ENCODE measurements at regions not wholly inside any gene's neighbourhood (a gene's known extent, or its start where the extent isn't known, plus 50 kb on each side); places are given as distances from the start of the nearest gene placed in this dataset.
"Not testable (repeated sequence)": the region's sequence is repeated elsewhere in the genome, so short reads cannot be mapped to it uniquely, and the experiment has no call there.

GRCh38 chr19:31459430-31459829, 110.2 kb upstream of the TSHZ3 start:
- no peak for DNase-seq
- Mint-ChIP-seq H3K4me1 (no peaks in the 10 kb centered on the region), H3K27ac (no peak overlapping the region), H3K36me3 (no peaks in the 10 kb centered on the region), H3K9me3 (peaks cover 0 to 3% (median 0%) of the 10 kb centered on the region in 7 donors), H3K27me3 (no peaks in the 10 kb centered on the region), H3K4me3 (no peak overlapping the region)
- no peak for ATAC-seq (ENCODE audit: low read depth in 2 of 2)

DNA sequence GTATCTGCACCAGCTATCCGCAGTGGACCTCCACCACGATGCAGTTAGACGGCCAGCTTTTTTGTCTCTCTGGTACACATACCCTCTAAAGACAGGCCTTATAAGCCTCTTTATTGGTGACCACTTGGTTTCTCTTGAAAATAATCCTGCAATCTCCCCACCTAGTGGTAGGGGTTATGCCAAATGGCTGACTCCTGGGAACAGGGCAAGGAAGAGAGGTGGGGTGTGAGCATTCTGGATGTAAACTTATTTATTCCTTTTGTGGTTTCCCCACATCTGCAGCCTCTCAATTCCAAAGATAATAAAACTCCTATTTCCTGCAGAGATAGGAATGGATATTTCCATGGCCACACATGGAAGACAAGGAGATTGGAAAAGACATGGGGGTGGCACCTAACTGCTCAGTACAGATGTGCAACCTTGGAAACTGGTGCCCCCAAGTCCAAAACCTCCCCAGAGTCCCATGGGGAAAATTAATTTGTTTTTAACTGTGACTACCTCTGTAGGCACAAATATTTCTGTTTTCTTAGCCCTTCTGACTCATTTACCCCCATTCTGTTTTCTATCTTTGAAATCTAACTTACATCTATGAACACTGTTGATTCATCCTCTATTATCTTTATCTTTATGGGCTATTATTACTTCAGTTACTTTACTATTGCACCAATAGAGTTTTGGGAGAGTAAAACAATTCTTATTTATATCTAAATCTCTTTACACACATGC, 112.7 kb upstream of the TSHZ3 start:
- Mint-ChIP-seq H3K27ac (no peak overlapping the region), H3K4me3 (no peak overlapping the region), H3K36me3 (no peaks in the 10 kb centered on the region), H3K4me1 (no peaks in the 10 kb centered on the region), H3K27me3 (no peaks in the 10 kb centered on the region), H3K9me3 (no peaks in the 10 kb centered on the region)
- no peak for ATAC-seq (ENCODE audit: low read depth in 2 of 2)
- DNase-seq = no peak

- H3K4me3 Mint-ChIP-seq = no peak overlapping the region
- H3K27me3 Mint-ChIP-seq = no peaks in the 10 kb centered on the region
- peaks cover 0 to 9% (median 3%) of the 10 kb centered on the region in 7 donors for H3K9me3 Mint-ChIP-seq
- H3K27ac Mint-ChIP-seq = no peak overlapping the region
- no peak for ATAC-seq (ENCODE audit: low read depth in 2 of 2)
- no peaks in the 10 kb centered on the region for H3K4me1 Mint-ChIP-seq
- DNase-seq = no peak
- no peaks in the 10 kb centered on the region for H3K36me3 Mint-ChIP-seq
These were observed 121.1 kb upstream of the TSHZ3 start for GRCh38 chr19:31470229-31470939.

- Mint-ChIP-seq H3K4me1 (no peaks in the 10 kb centered on the region), H3K4me3 (no peak overlapping the region), H3K27me3 (no peaks in the 10 kb centered on the region), H3K36me3 (no peaks in the 10 kb centered on the region), H3K27ac (no peak overlapping the region), H3K9me3 (peaks cover 0 to 9% (median 3%) of the 10 kb centered on the region in 7 donors)
- ATAC-seq (ENCODE audit: low read depth in 2 of 2) (no peak), DNase-seq (no peak)
These were observed 121.7 kb upstream of the TSHZ3 start for GRCh38 chr19:31470952-31471351.

- DNase-seq (no peak), ATAC-seq (ENCODE audit: low read depth in 2 of 2) (no peak)
- no peaks in the 10 kb centered on the region for H3K36me3 Mint-ChIP-seq
- H3K4me3 Mint-ChIP-seq = no peak overlapping the region
- no peak overlapping the region for H3K27ac Mint-ChIP-seq
- peaks cover 0 to 11% (median 5%) of the 10 kb centered on the region in 7 donors for H3K9me3 Mint-ChIP-seq
- H3K4me1 Mint-ChIP-seq = no peaks in the 10 kb centered on the region
- H3K27me3 Mint-ChIP-seq = no peaks in the 10 kb centered on the region
These were observed 129.0 kb upstream of the TSHZ3 start for GRCh38 chr19:31478241-31478640.

DNA sequence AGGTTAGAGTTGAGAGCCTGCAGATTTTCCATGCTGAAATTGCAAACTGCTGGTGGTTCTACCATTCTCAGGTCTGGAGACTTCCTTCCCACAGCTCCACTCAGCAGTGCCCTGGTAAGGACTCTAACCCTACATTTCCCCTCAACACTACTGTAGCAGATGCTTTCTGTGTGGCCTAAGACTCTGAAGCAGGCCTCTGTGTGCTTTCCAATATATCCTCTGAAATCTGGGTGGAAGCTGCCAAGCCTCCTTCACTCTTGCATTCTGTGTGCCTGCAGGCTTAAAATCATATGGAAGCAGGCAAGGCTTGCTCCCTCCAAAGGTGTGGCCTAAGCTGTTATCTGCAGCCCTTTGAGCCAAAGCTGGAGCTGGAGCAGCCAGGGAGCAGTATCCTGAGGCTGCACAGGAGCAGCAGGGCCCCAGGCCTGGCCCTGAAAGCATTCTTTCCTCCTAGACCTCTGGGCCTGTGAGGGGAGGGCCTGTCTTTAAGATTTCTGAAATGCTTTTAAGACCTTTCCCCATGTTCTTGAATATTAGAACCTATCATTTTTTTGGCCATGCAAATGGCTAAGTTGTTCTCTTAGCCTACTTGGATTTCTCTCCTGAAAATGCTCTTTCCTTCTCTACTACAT, 134.1 kb upstream of the TSHZ3 start:
- Mint-ChIP-seq H3K4me3 (no peak overlapping the region), H3K36me3 (peaks cover 0 to 5% of the 10 kb centered on the region in 2 donors), H3K4me1 (no peaks in the 10 kb centered on the region), H3K27me3 (no peaks in the 10 kb centered on the region), H3K9me3 (peaks cover 8 to 36% (median 19%) of the 10 kb centered on the region in 7 donors), H3K27ac (no peak overlapping the region)
- DNase-seq (no peak), ATAC-seq (ENCODE audit: low read depth in 2 of 2) (no peak)

DNA sequence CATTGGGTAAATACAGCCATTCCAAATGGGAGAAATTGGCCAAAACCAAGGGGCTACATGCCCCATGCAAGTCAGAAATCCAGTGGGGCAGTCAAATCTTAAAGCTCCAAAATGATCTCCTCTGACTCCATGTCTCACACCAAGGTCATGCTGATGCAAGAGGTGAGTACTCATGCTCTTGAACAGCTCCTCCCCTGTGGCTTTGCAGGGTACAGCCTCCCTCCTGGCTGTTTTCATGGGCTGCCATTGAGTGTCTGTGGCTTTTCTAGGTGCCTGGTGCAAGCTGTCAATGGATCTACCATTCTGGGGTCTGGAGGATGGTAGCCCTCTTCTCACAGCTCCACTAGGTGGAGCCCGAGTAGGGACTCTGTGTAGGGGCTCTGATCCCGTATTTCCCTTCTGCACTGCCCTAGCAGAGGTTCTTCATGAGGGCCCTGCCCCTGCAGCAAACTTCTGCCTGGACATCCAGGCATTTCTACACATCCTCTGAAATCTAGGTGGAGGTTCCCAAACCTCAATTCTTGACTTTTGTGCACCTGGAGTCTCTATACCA, 135.7 kb upstream of the TSHZ3 start:
- not testable (repeated sequence) for ATAC-seq (ENCODE audit: low read depth in 2 of 2); H3K4me1 Mint-ChIP-seq; H3K36me3 Mint-ChIP-seq; DNase-seq; H3K27me3 Mint-ChIP-seq; H3K27ac Mint-ChIP-seq
- Mint-ChIP-seq H3K4me3 (peak overlapping the region in 1 of 8 donors; percentile 2), H3K9me3 (peaks cover 8 to 37% (median 15%) of the 10 kb centered on the region in 7 donors)

DNA sequence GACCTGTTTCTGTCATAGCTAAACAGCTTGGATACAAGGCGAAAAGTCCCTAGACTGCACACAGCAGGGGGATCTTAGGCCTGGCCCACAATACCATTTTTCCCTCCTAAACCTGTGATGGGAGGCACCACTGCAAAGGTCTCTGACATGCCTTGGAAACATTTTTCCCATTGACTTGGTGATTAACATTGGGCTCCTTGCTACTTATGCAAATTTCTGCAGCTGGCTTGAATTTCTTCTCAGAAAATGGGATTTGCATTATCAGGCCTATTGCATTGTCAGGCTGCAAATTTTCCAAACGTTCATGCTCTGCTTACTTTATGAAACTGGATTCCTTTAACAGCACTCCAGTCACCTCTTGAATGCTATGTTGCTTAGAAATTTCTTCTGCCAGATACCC, 136.2 kb upstream of the TSHZ3 start:
- H3K27me3 Mint-ChIP-seq = no peaks in the 10 kb centered on the region
- no peaks in the 10 kb centered on the region for H3K4me1 Mint-ChIP-seq
- H3K9me3 Mint-ChIP-seq = peaks cover 8 to 33% (median 15%) of the 10 kb centered on the region in 7 donors
- no peak overlapping the region for H3K27ac Mint-ChIP-seq
- peaks cover 0 to 5% of the 10 kb centered on the region in 2 donors for H3K36me3 Mint-ChIP-seq
- DNase-seq (no peak), ATAC-seq (ENCODE audit: low read depth in 2 of 2) (no peak)
- no peak overlapping the region for H3K4me3 Mint-ChIP-seq

DNA sequence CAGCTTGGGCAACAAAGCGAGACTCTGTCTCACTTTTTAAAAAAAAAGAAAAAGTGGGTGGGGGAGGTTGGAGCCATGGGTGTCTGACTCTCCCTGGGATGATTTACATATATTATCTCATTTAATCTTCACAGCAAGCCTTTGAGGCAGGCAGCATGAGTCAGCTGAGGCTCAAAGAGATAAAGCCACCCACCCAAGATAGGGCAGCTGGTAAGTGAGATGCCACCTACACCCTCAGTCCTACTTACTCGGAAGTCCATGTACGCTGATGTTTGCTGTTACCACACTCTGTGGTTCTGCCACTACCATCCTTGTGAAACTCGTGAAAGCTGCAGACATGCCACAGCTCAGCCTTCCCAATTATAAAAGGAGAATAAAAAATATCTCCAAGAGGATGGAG, 142.0 kb upstream of the TSHZ3 start:
- H3K4me1 Mint-ChIP-seq = no peaks in the 10 kb centered on the region
- no peak overlapping the region for H3K4me3 Mint-ChIP-seq
- no peaks in the 10 kb centered on the region for H3K36me3 Mint-ChIP-seq
- no peak for DNase-seq
- no peak for ATAC-seq (ENCODE audit: low read depth in 2 of 2)
- H3K9me3 Mint-ChIP-seq = peaks cover 0 to 12% (median 5%) of the 10 kb centered on the region in 7 donors
- no peak overlapping the region for H3K27ac Mint-ChIP-seq
- no peaks in the 10 kb centered on the region for H3K27me3 Mint-ChIP-seq

DNA sequence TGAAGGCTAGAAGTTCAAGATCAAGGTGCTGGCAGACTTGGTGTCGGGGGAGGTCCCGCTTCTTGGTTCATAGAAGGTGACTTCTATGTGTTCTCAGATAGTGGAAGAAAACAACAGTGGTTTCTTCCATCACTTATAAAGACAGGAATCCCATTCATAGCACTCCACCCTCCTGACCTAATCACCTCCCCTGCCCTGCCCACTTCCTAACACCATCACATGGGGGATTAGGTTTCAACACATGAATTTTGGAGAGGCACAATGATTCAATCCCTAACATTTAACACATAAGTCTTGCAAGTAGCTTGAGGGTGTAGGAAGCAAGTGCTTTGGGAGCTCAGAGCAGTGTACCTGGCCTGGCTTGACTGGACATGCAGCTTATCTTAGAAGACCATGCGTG, 142.8 kb upstream of the TSHZ3 start:
- no peak for ATAC-seq (ENCODE audit: low read depth in 2 of 2)
- Mint-ChIP-seq H3K27ac (no peak overlapping the region), H3K4me3 (no peak overlapping the region), H3K27me3 (no peaks in the 10 kb centered on the region), H3K9me3 (peaks cover 0 to 6% (median 2%) of the 10 kb centered on the region in 7 donors), H3K4me1 (no peaks in the 10 kb centered on the region), H3K36me3 (no peaks in the 10 kb centered on the region)
- no peak for DNase-seq

DNA sequence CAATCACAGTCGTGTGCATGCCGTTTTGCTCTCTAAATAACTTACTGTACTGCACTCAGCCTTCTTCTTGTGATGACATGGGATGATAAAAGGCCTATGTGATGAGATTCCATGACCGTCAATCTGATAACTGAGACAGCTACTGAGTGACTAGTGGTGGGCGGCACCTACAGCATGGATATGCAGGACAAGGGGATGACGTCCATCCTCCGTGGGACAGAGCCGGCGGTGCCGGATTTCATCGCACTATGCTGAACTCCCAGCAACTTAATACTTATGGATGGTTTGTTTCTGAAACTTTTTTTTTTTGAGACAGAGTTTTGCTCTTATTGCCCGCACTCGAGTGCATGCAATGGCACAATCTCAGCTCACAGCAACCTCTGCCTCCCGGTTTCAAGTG, 146.8 kb upstream of the TSHZ3 start:
- H3K4me1 Mint-ChIP-seq = no peaks in the 10 kb centered on the region
- H3K27ac Mint-ChIP-seq = peak overlapping the region in 1 of 6 donors; percentile 38
- no peak overlapping the region for H3K4me3 Mint-ChIP-seq
- no peaks in the 10 kb centered on the region for H3K27me3 Mint-ChIP-seq
- ATAC-seq (ENCODE audit: low read depth in 2 of 2) (no peak), DNase-seq (no peak)
- peaks cover 0 to 4% (median 0%) of the 10 kb centered on the region in 7 donors for H3K9me3 Mint-ChIP-seq
- H3K36me3 Mint-ChIP-seq = no peaks in the 10 kb centered on the region

DNA sequence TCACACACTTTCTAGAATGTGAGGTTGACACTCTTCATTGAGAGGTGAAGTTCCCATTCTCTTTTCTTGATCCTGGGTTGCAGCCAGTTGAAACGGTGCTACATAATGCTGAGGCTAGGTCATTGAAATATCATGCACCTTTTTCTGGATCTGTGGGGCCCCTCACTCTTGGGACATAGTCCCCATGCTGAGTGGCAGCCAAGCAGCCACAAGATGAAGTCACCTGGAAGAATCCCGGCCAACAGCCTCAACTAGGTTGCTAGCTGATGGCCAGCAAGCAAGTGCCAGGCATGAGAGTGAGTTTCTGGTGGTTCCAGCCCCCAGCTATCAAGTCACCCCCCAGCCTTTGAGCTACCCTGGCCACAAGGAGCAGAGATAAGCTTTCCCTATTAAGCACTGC, 148.5 kb upstream of the TSHZ3 start:
- no peaks in the 10 kb centered on the region for H3K4me1 Mint-ChIP-seq
- H3K9me3 Mint-ChIP-seq = peaks cover 0 to 1% (median 0%) of the 10 kb centered on the region in 7 donors
- DNase-seq (no peak), ATAC-seq (ENCODE audit: low read depth in 2 of 2) (no peak)
- no peaks in the 10 kb centered on the region for H3K27me3 Mint-ChIP-seq
- no peak overlapping the region for H3K4me3 Mint-ChIP-seq
- H3K27ac Mint-ChIP-seq = no peak overlapping the region
- no peaks in the 10 kb centered on the region for H3K36me3 Mint-ChIP-seq

DNA sequence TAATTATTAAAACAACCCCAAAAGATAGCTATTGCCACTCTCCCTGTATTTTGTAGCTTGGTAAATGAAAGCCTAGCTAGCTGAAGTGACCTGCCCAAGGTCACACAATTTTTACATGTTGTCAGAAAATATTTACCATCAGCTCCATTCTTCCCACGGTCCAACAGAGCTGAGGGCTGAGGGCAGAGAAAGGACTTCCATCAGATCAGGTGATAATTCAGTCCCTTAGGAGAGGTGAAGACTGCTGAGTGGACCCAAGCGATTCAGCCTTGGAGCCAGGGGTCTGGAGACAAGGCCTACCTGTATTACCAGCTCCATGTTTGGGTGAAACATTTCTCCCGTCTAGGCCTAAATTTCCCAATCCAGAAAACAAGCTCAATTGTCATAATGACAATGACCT, 149.5 kb upstream of the TSHZ3 start:
- H3K9me3 Mint-ChIP-seq = peaks cover 0 to 8% (median 2%) of the 10 kb centered on the region in 7 donors
- no peak for DNase-seq
- no peak overlapping the region for H3K4me3 Mint-ChIP-seq
- no peaks in the 10 kb centered on the region for H3K4me1 Mint-ChIP-seq
- ATAC-seq (ENCODE audit: low read depth in 2 of 2) = no peak
- no peaks in the 10 kb centered on the region for H3K36me3 Mint-ChIP-seq
- no peak overlapping the region for H3K27ac Mint-ChIP-seq
- H3K27me3 Mint-ChIP-seq = no peaks in the 10 kb centered on the region
